Dendritic cell treated with granulocyte-macrophage colony-stimulating factor and Interleukin-4, amounts not matched to agents 40 ng/mL and 50 ng/mL, for 4 days (primary cell): ENCODE measurements at regions not wholly inside any gene's neighbourhood (a gene's known extent, or its start where the extent isn't known, plus 50 kb on each side); places are given as distances from the start of the nearest gene placed in this dataset.
"Not testable (repeated sequence)": the region's sequence is repeated elsewhere in the genome, so short reads cannot be mapped to it uniquely, and the experiment has no call there.

Experiments
- H3K27ac Mint-ChIP-seq: one replicate; pipeline ENCODE4 v1.8.0; 2022; ENCODE audit warnings: mild to moderate bottlenecking, mixed read lengths
- H3K27me3 Mint-ChIP-seq: one replicate; pipeline ENCODE4 v1.8.0; 2022; ENCODE audit warnings: mild to moderate bottlenecking, mixed read lengths
- H3K36me3 Mint-ChIP-seq: one replicate; pipeline ENCODE4 v1.8.0; 2022; ENCODE audit warnings: low read depth, mixed read lengths
- H3K4me1 Mint-ChIP-seq: one replicate; pipeline ENCODE4 v1.8.0; 2022; ENCODE audit warnings: low read depth, mixed read lengths
- H3K4me3 Mint-ChIP-seq: one replicate; pipeline ENCODE4 v1.8.0; 2022; ENCODE audit warnings: mild to moderate bottlenecking, moderate library complexity, mixed read lengths
- H3K9me3 Mint-ChIP-seq: one replicate; pipeline ENCODE4 v1.8.0; 2022; ENCODE audit warnings: mixed read lengths
- intact Hi-C: fragments of 100-400 bp; cut with micrococcal nuclease; formaldehyde crosslinking; loops from one replicate; pipeline ENCODE4 v1.15.0; 2022

- H3K4me3 Mint-ChIP-seq: no peak overlapping the region
- H3K9me3 Mint-ChIP-seq: peaks cover 18% of the 10 kb centered on the region
- H3K27me3 Mint-ChIP-seq: no peaks in the 10 kb centered on the region
- intact Hi-C loops: no loop called here
- no peaks in the 10 kb centered on the region for H3K4me1 Mint-ChIP-seq
- H3K27ac Mint-ChIP-seq: no peak overlapping the region
- H3K36me3 Mint-ChIP-seq: no peaks in the 10 kb centered on the region
Observed at GRCh38 chr5:101838435-101838834, 457.6 kb downstream of the SLCO4C1 start.

- H3K27me3 Mint-ChIP-seq: no peaks in the 10 kb centered on the region
- H3K4me3 Mint-ChIP-seq: no peak overlapping the region
- H3K27ac Mint-ChIP-seq: no peak overlapping the region
- H3K36me3 Mint-ChIP-seq: no peaks in the 10 kb centered on the region
- no peaks in the 10 kb centered on the region for H3K4me1 Mint-ChIP-seq
- H3K9me3 Mint-ChIP-seq: peaks cover 12% of the 10 kb centered on the region
- intact Hi-C loops: no loop called here
Observed at GRCh38 chr5:101829255-101829654, 466.8 kb downstream of the SLCO4C1 start.

GRCh38 chr5:101811466-101811865 lies 484.6 kb downstream of the SLCO4C1 start:
- Mint-ChIP-seq H3K27me3 (no peaks in the 10 kb centered on the region), H3K9me3 (no peaks in the 10 kb centered on the region), H3K4me3 (no peak overlapping the region)

GRCh38 chr5:101806410-101806809 lies 489.7 kb downstream of the SLCO4C1 start:
- intact Hi-C loops: no loop called here
- Mint-ChIP-seq H3K4me3 (no peak overlapping the region), H3K36me3 (no peaks in the 10 kb centered on the region), H3K9me3 (no peaks in the 10 kb centered on the region), H3K27me3 (no peaks in the 10 kb centered on the region), H3K4me1 (no peaks in the 10 kb centered on the region), H3K27ac (no peak overlapping the region)

More at GRCh38 chr5:101811466-101811865, 484.6 kb downstream of the SLCO4C1 start:
- Mint-ChIP-seq H3K36me3 (no peaks in the 10 kb centered on the region), H3K27ac (no peak overlapping the region), H3K4me1 (no peaks in the 10 kb centered on the region)
- intact Hi-C loops: no loop called here

- no peak overlapping the region for H3K4me3 Mint-ChIP-seq
- no peaks in the 10 kb centered on the region for H3K27me3 Mint-ChIP-seq
- no peak overlapping the region for H3K27ac Mint-ChIP-seq
- peaks cover 9% of the 10 kb centered on the region for H3K4me1 Mint-ChIP-seq
- intact Hi-C loops: no loop called here
- no peaks in the 10 kb centered on the region for H3K9me3 Mint-ChIP-seq
- no peaks in the 10 kb centered on the region for H3K36me3 Mint-ChIP-seq
Observed at GRCh38 chr5:101796427-101796826, 499.7 kb downstream of the SLCO4C1 start.

GRCh38 chr5:101788797-101789196 lies 507.3 kb downstream of the SLCO4C1 start:
- Mint-ChIP-seq H3K27me3 (no peaks in the 10 kb centered on the region), H3K9me3 (no peaks in the 10 kb centered on the region), H3K27ac (no peak overlapping the region), H3K36me3 (no peaks in the 10 kb centered on the region), H3K4me1 (peaks cover 5% of the 10 kb centered on the region), H3K4me3 (no peak overlapping the region)
- intact Hi-C loops: no loop called here

- H3K4me3 Mint-ChIP-seq: no peak overlapping the region
- no peaks in the 10 kb centered on the region for H3K9me3 Mint-ChIP-seq
- H3K4me1 Mint-ChIP-seq: peaks cover 5% of the 10 kb centered on the region
- no peaks in the 10 kb centered on the region for H3K27me3 Mint-ChIP-seq
- H3K36me3 Mint-ChIP-seq: no peaks in the 10 kb centered on the region
- intact Hi-C loops: no loop called here
- no peak overlapping the region for H3K27ac Mint-ChIP-seq
Observed at GRCh38 chr5:101785090-101785489, 511.0 kb downstream of the SLCO4C1 start.

GRCh38 chr5:101783241-101784013 lies 512.7 kb downstream of the SLCO4C1 start:
- H3K27me3 Mint-ChIP-seq: no peaks in the 10 kb centered on the region
- H3K27ac Mint-ChIP-seq: no peak overlapping the region
- H3K9me3 Mint-ChIP-seq: no peaks in the 10 kb centered on the region
- H3K36me3 Mint-ChIP-seq: no peaks in the 10 kb centered on the region
- intact Hi-C loops: no loop called here
- H3K4me1 Mint-ChIP-seq: no peaks in the 10 kb centered on the region
- peak overlapping the region; percentile 33 for H3K4me3 Mint-ChIP-seq

GRCh38 chr5:101782352-101783103 lies 513.6 kb downstream of the SLCO4C1 start:
- no peaks in the 10 kb centered on the region for H3K27me3 Mint-ChIP-seq
- no peaks in the 10 kb centered on the region for H3K4me1 Mint-ChIP-seq
- no peaks in the 10 kb centered on the region for H3K9me3 Mint-ChIP-seq
- no peak overlapping the region for H3K4me3 Mint-ChIP-seq
- intact Hi-C loops: no loop called here
- H3K36me3 Mint-ChIP-seq: no peaks in the 10 kb centered on the region
- H3K27ac Mint-ChIP-seq: no peak overlapping the region

- no peaks in the 10 kb centered on the region for H3K4me1 Mint-ChIP-seq
- intact Hi-C loops: no loop called here
- H3K27ac Mint-ChIP-seq: no peak overlapping the region
- H3K27me3 Mint-ChIP-seq: no peaks in the 10 kb centered on the region
- H3K4me3 Mint-ChIP-seq: no peak overlapping the region
- H3K36me3 Mint-ChIP-seq: no peaks in the 10 kb centered on the region
- H3K9me3 Mint-ChIP-seq: peaks cover 10% of the 10 kb centered on the region
Observed at GRCh38 chr5:101751105-101751504, 545.0 kb downstream of the SLCO4C1 start.

- H3K36me3 Mint-ChIP-seq, H3K27ac Mint-ChIP-seq, intact Hi-C loops, H3K27me3 Mint-ChIP-seq, H3K4me3 Mint-ChIP-seq, H3K4me1 Mint-ChIP-seq: not testable (repeated sequence)
- H3K9me3 Mint-ChIP-seq: peaks cover 16% of the 10 kb centered on the region
Observed at GRCh38 chr5:101743000-101743399, 553.1 kb downstream of the SLCO4C1 start.

GRCh38 chr5:101728933-101729332 lies 567.2 kb downstream of the SLCO4C1 start:
- no peaks in the 10 kb centered on the region for H3K9me3 Mint-ChIP-seq
- H3K4me3 Mint-ChIP-seq: no peak overlapping the region
- H3K27ac Mint-ChIP-seq: no peak overlapping the region
- H3K36me3 Mint-ChIP-seq: no peaks in the 10 kb centered on the region
- intact Hi-C loops: no loop called here
- H3K27me3 Mint-ChIP-seq: no peaks in the 10 kb centered on the region
- H3K4me1 Mint-ChIP-seq: no peaks in the 10 kb centered on the region

- Mint-ChIP-seq H3K27me3 (no peaks in the 10 kb centered on the region), H3K4me3 (no peak overlapping the region), H3K27ac (no peak overlapping the region), H3K36me3 (no peaks in the 10 kb centered on the region), H3K4me1 (no peaks in the 10 kb centered on the region), H3K9me3 (no peaks in the 10 kb centered on the region)
- intact Hi-C loops: no loop called here
Observed at GRCh38 chr5:101721543-101721942, 574.5 kb downstream of the SLCO4C1 start.

GRCh38 chr5:101720033-101720432 lies 576.1 kb downstream of the SLCO4C1 start:
- Mint-ChIP-seq H3K4me1 (no peaks in the 10 kb centered on the region), H3K9me3 (no peaks in the 10 kb centered on the region), H3K27ac (no peak overlapping the region), H3K36me3 (no peaks in the 10 kb centered on the region), H3K27me3 (no peaks in the 10 kb centered on the region), H3K4me3 (no peak overlapping the region)
- intact Hi-C loops: no loop called here
